GM19099 (cell line): ENCODE measurements at regions not wholly inside any gene's neighbourhood (a gene's known extent, or its start where the extent isn't known, plus 50 kb on each side); places are given as distances from the start of the nearest gene placed in this dataset.

Experiments
- POLR2A ChIP-seq: IDR thresholded peaks from 3 replicates; pipeline ENCODE4 v1.6.1; 2011; ENCODE audit warnings: low read depth; ENCODE audit not compliant: insufficient read length; ENCODE audit errors: extremely low read depth

DNA sequence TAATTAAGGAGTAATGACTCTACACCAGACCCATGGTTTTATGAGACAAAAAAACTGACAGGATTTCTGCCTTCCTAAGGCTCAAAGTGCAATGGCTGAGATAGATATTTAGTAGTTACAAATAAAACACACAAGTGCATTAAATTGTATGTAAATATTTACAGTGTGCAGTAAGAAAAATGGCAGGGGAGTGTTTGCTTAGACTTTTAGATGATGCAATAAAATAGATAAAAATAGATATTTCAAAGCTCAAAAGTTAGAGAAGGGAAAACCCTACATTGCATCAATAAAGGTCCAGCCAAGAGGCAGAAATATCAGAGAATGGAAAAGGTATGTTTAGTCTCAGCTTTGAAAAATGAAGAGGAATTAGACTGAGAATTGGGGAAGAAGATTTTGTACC lies 226.3 kb upstream of the FGGY start:
- no peak for TF ChIP-seq POLR2A

DNA sequence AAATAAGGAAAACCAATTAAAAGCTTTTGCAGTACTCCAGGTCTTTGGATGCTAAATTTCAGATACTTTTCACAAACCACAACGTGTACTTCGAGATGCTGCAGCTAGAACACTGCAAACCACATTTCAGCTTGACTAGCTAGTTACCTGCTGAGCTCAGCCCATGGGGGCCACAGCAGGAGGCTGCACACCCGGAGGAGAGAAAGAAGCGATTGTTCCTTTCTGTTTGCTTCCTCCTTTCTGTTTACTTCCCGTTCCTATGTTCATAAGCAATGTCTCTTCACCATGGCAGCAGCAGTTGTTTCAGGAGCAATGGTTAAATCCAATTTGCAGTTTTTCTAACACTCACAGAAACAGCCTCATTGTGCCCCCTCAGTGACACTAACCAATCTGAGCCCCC lies 225.6 kb upstream of the FGGY start:
- no peak for TF ChIP-seq POLR2A

DNA sequence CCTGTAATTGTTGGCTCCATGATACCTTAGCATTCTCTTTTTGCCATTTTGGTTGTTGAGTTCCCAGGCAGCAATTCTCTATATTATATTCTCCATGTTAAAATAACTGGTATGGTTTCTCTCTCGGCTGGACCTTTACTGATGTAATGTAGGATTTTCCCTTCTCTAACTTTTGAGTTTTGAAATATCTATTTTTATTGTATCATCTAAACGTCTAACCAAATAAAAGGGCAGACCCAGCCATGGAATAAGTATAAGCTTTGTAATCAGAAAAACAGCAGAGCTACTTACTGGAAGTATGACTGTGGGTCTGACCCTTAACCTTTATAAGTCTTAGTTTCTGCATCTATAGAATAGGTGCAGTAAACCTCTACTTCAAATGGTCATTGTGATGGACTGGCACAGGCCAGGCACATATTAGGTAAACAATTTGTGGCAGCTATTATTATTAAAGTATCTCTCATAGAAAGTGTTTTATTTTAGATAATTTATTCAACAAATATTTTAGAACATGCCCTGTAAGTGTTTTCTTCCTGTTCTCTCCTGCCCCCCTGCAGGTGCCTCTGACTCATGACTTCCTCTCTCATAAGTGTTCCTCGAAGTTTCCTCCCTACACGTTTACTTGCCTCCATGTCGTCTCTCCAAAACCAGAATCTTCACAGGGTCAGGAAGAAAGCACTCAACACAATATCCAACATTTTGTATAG lies 224.9 kb upstream of the FGGY start:
- no peak for TF ChIP-seq POLR2A

DNA sequence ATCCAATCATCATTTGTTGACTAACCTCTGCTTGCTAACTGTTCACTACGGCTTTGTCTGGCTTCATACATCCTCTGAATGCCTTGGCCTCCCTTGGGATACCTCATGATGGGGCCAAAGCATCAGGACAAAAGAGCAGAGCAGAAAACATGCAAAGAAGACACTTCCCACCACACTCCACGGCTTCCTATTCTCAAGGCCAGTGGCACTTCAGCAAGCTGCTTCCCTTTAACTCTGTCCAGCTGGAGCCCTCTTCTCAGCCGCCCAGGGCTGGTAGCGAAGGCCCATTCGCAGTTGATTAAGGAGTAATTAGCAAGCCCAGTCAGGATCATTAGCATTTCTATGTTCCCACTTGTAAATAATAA lies 224.3 kb upstream of the FGGY start:
- TF ChIP-seq POLR2A, result no peak

DNA sequence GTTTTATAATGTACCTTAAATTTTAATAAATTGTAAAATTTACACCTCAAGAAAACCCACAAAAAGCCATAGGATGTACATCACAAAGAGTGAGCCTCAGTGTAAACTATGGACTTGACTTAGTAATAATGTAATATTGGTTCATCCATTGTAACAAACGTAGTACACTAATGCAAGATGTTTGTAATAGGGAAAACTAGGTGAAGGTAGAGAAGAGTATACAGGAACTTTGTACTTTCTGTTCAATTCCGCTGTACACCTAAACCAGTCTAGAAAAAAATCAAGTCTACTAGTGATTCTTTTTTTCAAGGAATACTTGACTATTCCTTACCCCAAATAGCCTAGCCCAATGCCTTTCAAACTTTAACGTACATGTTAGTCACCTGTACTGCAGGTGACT lies 222.3 kb upstream of the FGGY start:
- TF ChIP-seq POLR2A, result no peak

DNA sequence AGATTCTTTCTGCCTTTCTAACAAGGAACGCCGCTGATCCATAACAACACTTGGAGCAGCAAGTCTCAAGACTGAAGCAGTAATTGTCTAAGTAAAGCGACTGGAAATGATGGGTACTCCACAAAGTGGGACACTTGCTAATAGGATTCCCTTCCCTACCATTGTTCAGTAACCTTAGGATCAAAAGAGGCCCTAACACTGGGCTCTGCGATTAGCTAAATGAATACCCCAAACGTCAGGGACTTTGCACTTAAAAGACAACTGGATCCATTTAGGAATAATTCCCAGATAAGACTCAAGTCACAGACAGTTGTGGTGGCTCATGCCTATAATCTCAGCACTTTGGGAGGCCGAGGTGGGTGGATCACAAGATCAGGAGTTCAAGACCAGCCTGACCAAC lies 221.9 kb upstream of the FGGY start:
- no peak for TF ChIP-seq POLR2A

DNA sequence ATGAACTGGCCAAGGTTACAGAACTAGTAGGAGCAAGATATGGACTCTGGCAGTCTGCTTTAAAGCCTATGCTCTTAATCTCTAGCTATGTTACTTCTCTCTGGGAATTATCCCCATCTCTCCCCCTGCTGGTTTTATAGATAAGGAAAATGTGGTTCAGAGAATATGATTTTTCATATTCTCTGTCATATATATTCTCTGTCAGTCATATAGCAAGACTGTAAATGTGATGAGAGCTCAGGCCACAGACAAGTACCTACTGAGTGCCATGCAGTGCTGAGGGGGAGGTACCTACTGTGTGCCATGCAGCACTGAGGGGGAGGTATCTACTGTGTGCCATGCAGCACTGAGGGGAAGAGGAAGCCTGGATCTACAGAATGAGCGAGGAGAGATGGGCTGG lies 220.3 kb upstream of the FGGY start:
- no peak for TF ChIP-seq POLR2A

DNA sequence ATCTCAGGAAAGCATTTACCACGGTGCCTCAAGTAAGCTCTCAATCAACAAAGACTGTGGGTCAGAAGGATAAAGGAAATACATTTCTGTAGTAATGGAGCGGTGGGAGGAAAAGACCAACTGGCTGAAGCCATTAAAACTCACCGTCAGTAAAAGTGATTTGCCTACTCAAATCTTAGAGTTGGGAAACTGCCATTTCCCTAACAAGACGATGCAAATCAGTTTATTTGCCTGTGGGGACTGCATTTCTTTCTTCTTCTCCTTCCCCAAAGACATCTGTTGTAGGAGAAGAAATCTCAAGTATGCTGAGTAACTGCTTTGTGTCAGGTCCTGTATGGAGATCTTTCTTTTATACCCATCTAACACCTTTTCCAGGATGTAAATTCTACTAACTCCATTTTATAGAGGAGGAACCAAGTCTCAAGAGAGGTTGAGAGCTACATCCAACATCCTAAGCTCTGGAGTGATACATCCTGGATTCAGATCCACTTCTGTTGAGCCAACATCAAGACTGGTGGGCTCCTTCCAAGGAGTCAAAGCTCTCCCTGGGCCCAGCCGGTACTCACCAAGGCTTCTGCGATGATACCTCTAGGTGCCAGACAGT lies 219.3 kb upstream of the FGGY start:
- no peak for TF ChIP-seq POLR2A

DNA sequence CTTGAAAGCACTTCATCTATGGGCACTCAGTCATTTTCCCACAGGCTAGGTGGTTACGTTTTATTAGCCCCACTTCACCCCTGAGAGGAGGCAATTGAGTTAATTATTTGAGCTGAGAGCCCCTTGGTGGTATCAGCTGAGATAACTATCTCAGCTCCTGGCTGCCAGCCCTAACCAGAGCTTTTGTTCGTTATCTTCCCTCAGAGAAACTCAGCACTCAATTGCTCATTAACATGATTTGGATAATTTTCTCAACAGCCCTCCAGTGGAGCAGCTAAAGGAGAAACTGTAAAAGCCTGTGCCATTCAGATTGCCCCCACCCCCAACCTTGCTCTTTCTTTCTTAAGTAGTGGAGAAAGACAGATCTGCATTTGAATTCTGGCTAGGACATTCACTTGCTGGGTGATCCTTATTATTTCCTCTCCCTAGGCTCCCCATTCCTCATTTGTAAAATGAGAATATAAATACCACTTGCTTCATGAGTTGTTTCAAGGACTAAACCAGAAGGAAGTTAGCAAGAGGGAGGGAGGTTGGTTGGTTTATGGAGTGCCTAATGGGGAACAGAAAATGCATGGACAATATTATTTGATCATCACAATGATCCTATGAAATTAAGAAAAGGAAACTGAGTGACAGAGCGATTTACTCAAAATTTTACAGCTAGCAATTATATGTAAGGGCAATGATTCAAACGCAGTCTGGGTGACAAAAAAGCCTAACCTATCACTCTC lies 218.7 kb upstream of the FGGY start:
- no peak for TF ChIP-seq POLR2A

DNA sequence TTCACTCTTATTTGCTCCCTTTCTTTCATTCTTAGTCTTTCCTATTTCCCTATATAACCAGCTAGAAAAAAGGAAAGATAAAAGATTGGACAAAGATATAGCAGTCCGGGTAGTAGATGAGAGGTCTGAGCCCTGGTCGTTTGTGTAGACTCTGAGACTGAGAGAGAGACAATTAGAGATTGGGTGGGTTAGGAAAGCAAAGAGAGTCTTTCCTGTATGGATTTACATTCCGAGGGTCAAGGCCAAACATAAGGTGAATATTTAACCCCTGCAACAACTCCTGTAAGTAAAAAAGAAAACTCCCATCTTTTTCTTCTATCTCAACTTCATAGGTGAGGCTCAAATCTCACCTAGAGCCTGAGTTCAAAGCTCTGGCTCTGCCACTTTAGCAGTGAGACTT lies 218.0 kb upstream of the FGGY start:
- no peak for TF ChIP-seq POLR2A

DNA sequence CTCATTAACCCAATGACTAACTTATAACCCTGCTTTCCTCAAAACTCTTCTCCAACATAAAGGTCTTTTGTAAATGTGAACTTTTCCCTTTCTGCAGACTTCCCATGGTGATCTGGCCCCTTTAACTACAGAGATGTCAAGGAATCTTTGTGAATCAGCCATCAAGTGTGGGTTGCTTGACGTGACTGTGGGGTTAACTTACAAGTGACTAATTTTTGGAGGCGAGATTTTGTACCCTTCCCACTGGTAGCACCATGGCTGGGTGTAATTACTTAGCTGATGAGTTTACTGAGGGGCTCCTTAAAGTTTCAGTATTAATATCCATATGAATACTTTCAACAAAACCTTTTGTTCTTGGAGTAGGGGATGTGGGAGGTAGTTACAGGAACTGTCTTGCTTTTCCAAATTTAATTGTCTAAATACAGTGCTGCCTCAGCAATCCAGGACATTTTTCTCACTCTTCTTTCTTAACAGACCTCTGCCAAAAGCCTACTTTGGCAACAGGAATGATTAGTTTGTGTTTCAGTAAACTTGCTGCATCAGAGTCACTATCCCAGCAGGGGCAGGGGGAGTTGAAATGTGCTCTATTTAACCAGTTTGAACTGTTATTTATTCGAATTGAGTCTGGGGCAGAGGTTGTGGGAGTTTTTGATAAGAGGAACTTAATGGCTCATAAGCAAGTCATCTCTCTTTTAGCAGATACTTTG lies 217.3 kb upstream of the FGGY start:
- no peak for TF ChIP-seq POLR2A

DNA sequence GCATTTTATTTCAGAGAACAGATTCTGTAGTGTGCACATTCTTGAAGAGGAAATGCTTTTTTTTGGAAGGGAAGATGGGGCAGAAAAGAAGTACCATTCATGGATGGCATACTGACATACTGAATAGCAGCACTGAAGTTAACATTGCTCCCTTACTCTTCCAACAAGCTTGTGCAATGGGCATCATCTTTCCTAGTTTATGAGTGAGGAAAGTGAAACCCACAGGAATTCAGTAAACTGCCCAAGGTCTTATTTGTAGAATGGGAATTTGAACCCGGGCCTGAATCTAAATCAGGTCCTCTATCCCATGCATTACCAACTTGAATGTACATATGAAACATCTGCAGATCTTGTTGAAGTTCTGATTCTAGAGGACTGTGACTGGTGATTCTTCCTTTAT lies 215.7 kb upstream of the FGGY start:
- TF ChIP-seq POLR2A, result no peak

DNA sequence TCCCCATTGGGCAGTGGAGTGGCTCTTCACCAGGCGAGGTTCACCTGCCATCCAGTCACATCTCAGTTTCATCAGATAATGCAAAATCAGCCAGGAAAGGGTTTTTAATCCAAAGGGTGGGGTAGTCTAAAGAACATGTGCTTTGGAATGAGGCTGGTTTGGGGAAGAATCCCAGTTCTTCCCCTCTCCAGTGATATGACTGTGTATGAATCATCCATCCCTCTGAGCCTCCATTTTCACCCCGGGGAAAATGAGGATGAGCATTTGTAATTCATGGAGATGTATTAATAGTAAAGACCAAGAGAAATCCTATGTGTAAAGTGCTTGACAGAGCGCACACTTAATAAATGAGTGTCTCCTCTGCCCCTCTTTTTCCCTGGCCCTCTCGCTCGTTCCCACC lies 215.1 kb upstream of the FGGY start:
- no peak for TF ChIP-seq POLR2A

DNA sequence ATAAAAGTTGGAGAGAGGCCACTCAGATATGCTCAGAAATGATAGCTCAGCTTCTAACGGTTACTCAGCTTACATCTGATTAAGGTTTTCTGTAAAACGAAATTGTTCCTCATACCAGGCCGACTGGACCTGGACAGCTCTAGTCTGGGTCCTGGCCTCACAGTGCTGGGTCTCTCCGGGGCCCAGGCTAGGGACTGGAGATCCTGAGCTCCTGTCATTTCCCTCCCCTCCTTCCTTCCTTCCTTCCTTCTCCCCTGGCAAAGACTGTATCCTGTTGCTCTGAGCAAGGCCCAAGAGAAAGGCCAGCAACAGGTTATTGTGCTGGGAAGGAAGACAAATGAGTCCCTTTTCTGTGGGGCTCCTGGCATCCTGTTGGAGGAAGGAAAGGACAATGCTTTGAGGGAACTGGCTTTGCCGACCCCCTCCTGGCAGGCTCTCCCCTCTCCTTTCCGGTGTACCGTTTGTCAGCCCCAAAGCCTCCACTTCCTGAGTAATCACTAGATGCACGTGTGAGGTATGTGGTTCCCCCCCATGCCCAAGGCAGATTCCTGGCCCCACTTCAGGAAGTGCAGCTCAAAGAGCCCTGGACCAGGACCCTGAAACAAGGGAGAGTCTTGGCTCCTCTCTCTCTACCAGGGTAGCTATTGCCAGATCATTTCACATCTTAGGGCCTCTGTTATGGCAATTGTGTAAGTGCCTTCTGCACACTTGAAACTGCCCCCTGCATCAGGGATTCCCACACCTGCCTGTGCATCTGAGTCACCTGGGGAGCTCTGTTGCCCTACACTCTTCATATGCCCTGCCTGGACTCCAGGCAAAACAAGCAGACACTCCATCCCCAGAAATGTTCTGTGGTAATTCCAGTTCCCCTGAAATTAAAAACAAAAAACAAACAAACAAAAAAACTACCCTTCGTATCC lies 212.7 kb upstream of the FGGY start:
- no peak for TF ChIP-seq POLR2A

DNA sequence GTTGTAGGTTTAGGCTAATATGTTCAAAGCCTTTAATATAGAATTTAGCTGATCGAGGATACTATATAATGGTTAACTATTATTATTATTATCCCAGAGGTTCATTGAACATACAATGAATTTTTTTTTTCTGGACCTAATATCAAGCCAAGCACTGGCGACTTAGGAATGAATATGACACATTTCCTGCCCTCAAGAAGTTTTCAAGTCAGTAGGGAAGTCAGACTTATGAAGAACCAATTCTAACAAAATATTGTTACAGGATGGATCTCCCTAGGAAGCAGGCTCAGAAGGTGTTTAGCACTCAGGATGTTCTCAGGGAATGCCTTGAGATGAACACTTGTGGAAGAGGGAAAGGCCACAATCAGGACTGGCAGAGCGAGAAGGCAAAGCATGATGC lies 211.8 kb upstream of the FGGY start:
- no peak for TF ChIP-seq POLR2A

DNA sequence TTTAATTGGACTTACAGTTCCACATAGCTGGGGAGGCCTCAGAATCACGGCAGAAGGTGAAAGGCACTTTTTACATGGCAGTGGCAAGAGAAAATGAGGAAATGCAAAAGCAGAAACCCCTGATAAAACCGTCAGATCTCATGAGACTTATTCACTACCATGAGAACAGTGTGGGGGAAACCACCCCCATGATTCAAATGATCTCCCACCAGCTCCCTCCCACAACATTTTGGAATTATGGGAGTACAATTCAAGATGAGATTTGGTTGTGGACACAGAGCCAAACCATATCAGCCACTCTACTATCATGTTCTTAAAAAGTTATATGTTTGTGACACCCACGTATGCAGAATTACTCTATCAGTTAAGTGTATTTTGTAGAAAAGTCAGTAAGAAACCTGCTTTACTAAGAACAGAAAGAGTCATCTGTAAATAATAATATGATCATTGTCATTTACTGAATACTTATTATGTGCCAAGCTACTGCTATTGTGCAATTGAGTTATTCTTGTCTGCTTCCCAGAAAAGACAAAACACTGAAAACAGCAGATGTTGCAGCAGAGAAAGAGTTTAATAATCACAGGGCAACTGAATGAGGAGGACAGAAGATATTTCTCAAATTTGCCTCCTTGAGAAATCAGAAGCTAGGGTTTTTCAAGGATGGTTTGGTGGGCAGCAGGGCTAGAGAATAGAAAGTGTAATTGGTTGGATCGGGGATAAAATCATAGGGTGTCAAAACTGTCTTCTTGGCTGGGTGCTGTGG lies 207.7 kb upstream of the FGGY start:
- TF ChIP-seq POLR2A, result no peak
